Astrocyte of the spinal cord (primary cell): ENCODE measurements at regions not wholly inside any gene's neighbourhood (a gene's known extent, or its start where the extent isn't known, plus 50 kb on each side); places are given as distances from the start of the nearest gene placed in this dataset.

Experiments
- DNase-seq: peaks from one replicate; pipeline ENCODE4 v3.0.0; 2011; ENCODE audit warnings: low read depth, low spot score
- H3K4me3 ChIP-seq: 2 replicates; pipeline ENCODE4 v1.5.1; 2011; ENCODE audit warnings: low read depth, mild to moderate bottlenecking, low read length, moderate library complexity
- CTCF ChIP-seq: IDR thresholded peaks from 2 replicates; pipeline ENCODE4 v1.5.1; 2012; ENCODE audit warnings: low read depth, mild to moderate bottlenecking, low read length, inconsistent platforms
- in situ Hi-C: cut with HindIII; loops from 2 replicates; pipeline ENCODE4 v1.10.0; 2017; ENCODE audit warnings: low sequenced_read_pairs

- no peak for TF ChIP-seq CTCF
- DNase-seq, result no peak
Observed at GRCh38 chr5:152694231-152694630, 289.2 kb upstream of the NMUR2 start.

GRCh38 chr5:152701305-152701949 lies 296.3 kb upstream of the NMUR2 start:
- TF ChIP-seq CTCF, result no peak
- DNase-seq, result no peak
- in situ Hi-C loops, result no loop called here
- no peak overlapping the region for H3K4me3 ChIP-seq

More at GRCh38 chr5:152694231-152694630, 289.2 kb upstream of the NMUR2 start:
- H3K4me3 ChIP-seq, result no peak overlapping the region
- in situ Hi-C loops, result no loop called here

- in situ Hi-C loops, result no loop called here
- no peak overlapping the region for H3K4me3 ChIP-seq
- DNase-seq, result no peak
- TF ChIP-seq CTCF, result no peak
Observed at GRCh38 chr5:152704286-152704685, 299.2 kb upstream of the NMUR2 start.

- no peak overlapping the region for H3K4me3 ChIP-seq
- no peak for TF ChIP-seq CTCF
- in situ Hi-C loops, result no loop called here
- DNase-seq, result no peak
Observed at GRCh38 chr5:152711801-152712388, 306.8 kb upstream of the NMUR2 start.

GRCh38 chr5:152717393-152717792 lies 312.3 kb upstream of the NMUR2 start:
- in situ Hi-C loops, result no loop called here
- H3K4me3 ChIP-seq, result no peak overlapping the region
- no peak for DNase-seq
- no peak for TF ChIP-seq CTCF

- no peak for DNase-seq
- H3K4me3 ChIP-seq, result no peak overlapping the region
- in situ Hi-C loops, result no loop called here
- no peak for TF ChIP-seq CTCF
Observed at GRCh38 chr5:152723482-152723881, 318.4 kb upstream of the NMUR2 start.
